Upper lobe of left lung (tissue), 4 donors: ENCODE measurements at regions not wholly inside any gene's neighbourhood (a gene's known extent, or its start where the extent isn't known, plus 50 kb on each side); places are given as distances from the start of the nearest gene placed in this dataset.

Source experiments
- POLR2A ChIP-seq, 4 donors: fragments of 450-650 bp; IDR thresholded peaks; one replicate each; pipeline ENCODE4 v1.5.1; 2016 to 2017; ENCODE audit warnings: antibody characterized with exemption in 4 of 4, mild to moderate bottlenecking in 2 of 4
- TF ChIP-seq, protein P1 (sequence below), 6 experiments: fragments of 450-650 bp in 4 of 6; fragments of 200-600 bp in 2 of 6; sonication (generic) in 2 of 6; IDR thresholded peaks; one replicate each; pipeline ENCODE4 v1.5.1; 2016 to 2019; ENCODE audit warnings: antibody characterized with exemption in 6 of 6

DNA sequence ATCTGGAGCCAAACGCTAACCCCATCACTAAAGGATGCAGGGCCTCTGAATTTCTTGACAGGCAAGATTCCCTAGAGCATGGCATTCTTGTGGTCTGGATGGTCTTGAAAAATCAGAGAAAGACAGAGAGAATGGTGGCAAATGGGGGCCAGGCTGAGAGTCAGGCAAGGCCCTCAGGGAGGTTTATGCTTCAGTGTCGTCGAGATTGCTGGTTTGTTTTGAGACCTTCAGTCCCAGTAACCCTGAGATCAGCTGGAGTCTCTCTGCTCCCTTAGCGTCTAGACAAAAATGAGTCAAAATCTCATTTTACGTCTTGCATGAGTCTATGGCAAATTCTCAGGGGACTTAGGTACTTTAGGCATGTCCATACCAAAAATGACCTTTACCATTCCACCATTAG, 539.3 kb downstream of the SOX6 start:
- TF ChIP-seq, protein P1, sequence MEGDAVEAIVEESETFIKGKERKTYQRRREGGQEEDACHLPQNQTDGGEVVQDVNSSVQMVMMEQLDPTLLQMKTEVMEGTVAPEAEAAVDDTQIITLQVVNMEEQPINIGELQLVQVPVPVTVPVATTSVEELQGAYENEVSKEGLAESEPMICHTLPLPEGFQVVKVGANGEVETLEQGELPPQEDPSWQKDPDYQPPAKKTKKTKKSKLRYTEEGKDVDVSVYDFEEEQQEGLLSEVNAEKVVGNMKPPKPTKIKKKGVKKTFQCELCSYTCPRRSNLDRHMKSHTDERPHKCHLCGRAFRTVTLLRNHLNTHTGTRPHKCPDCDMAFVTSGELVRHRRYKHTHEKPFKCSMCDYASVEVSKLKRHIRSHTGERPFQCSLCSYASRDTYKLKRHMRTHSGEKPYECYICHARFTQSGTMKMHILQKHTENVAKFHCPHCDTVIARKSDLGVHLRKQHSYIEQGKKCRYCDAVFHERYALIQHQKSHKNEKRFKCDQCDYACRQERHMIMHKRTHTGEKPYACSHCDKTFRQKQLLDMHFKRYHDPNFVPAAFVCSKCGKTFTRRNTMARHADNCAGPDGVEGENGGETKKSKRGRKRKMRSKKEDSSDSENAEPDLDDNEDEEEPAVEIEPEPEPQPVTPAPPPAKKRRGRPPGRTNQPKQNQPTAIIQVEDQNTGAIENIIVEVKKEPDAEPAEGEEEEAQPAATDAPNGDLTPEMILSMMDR (IDR thresholded peaks at IDR 0.05) = no peak
- TF ChIP-seq POLR2A (IDR thresholded peaks at IDR 0.05) = no peak
